ENCODE measurements at regions not wholly inside any gene's neighbourhood (a gene's known extent, or its start where the extent isn't known, plus 50 kb on each side); places are given as distances from the start of the nearest gene placed in this dataset.

GRCh38 chr6:17001188-17001587 lies 100.7 kb upstream of the STMND1 start:
- Histone ChIP-seq H3K9me3 (ENCODE audit: control insufficient read depth, low read length) (no peaks in the 10 kb centered on the region), H3K36me3 (ENCODE audit: control insufficient read depth, insufficient read depth, low read length) (no peaks in the 10 kb centered on the region), H3K4me1 (ENCODE audit: control insufficient read depth, insufficient read depth, low read length) (no peaks in the 10 kb centered on the region), H3K27ac (ENCODE audit: low read depth, low read length) (no peak overlapping the region), H3K9ac (ENCODE audit: extremely low read depth, low read length, poor library complexity, severe bottlenecking) (no peak overlapping the region), H3K4me3 (ENCODE audit: low read length) (no peak overlapping the region), H3K27me3 (ENCODE audit: control insufficient read depth, insufficient read depth, low read length, poor library complexity, severe bottlenecking) (peaks cover 14% of the 10 kb centered on the region)
- 77 to 100% methylated on average over 1 of the region's 1 CpG for WGBS, 2 experiments (ENCODE audit: insufficient coverage in 1 of 2, insufficient read length in 1 of 2)
- Mint-ChIP-seq H3K27ac (no peak overlapping the region), H3K36me3 (ENCODE audit: low read depth) (no peaks in the 10 kb centered on the region), H3K4me3 (no peak overlapping the region), H3K4me1 (peaks cover 1% of the 10 kb centered on the region), H3K27me3 (ENCODE audit: insufficient read depth) (peaks cover 35% of the 10 kb centered on the region), H3K9me3 (no peaks in the 10 kb centered on the region)
- no peak for TF ChIP-seq CTCF (conservative IDR thresholded peaks at IDR 0.05)
- DNase-seq = no peak

- no peak for TF ChIP-seq CTCF (conservative IDR thresholded peaks at IDR 0.05)
- peaks cover 11% of the 10 kb centered on the region for H3K4me1 Mint-ChIP-seq
- Histone ChIP-seq H3K4me1 (ENCODE audit: control insufficient read depth, insufficient read depth, low read length) (no peaks in the 10 kb centered on the region), H3K4me3 (ENCODE audit: low read length) (no peak overlapping the region), H3K27ac (ENCODE audit: low read depth, low read length) (no peak overlapping the region), H3K27me3 (ENCODE audit: control insufficient read depth, insufficient read depth, low read length, poor library complexity, severe bottlenecking) (peaks cover 14% of the 10 kb centered on the region), H3K36me3 (ENCODE audit: control insufficient read depth, insufficient read depth, low read length) (no peaks in the 10 kb centered on the region), H3K9ac (ENCODE audit: extremely low read depth, low read length, poor library complexity, severe bottlenecking) (no peak overlapping the region), H3K9me3 (ENCODE audit: control insufficient read depth, low read length) (no peaks in the 10 kb centered on the region)
- peaks cover 35% of the 10 kb centered on the region for H3K27me3 Mint-ChIP-seq (ENCODE audit: insufficient read depth)
- no peaks in the 10 kb centered on the region for H3K9me3 Mint-ChIP-seq
- no peak overlapping the region for H3K4me3 Mint-ChIP-seq
- WGBS, 2 experiments (ENCODE audit: insufficient coverage in 1 of 2, insufficient read length in 1 of 2) = 84 to 90% methylated on average over 2 of the region's 2 CpGs
- DNase-seq = no peak
- no peak overlapping the region for H3K27ac Mint-ChIP-seq
- H3K36me3 Mint-ChIP-seq (ENCODE audit: low read depth) = no peaks in the 10 kb centered on the region
These were observed 102.1 kb upstream of the STMND1 start for GRCh38 chr6:16999491-17000436.

DNA sequence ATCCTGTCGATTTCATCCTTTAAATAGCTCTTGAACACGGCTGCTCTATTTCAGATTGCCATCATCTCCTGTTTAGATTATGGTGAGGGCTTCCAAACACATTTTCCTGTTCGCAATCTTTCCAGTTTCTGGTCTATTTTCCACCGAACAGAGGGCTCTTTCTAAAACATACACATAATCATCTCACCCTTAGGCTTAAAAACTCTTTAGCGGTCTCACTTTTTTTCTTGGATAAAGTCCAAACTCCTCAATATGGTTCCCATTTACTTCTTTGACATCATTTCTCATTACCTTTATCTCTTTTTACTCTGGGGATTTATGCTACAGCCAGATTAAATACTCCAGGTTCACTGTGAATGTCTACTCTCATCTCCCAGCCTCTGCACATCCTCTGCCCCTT lies 103.4 kb upstream of the STMND1 start:
- Mint-ChIP-seq H3K4me1 (peaks cover 11% of the 10 kb centered on the region), H3K27ac (no peak overlapping the region), H3K4me3 (no peak overlapping the region), H3K36me3 (ENCODE audit: low read depth) (no peaks in the 10 kb centered on the region), H3K9me3 (no peaks in the 10 kb centered on the region), H3K27me3 (ENCODE audit: insufficient read depth) (peaks cover 33% of the 10 kb centered on the region)
- Histone ChIP-seq H3K4me1 (ENCODE audit: control insufficient read depth, insufficient read depth, low read length) (no peaks in the 10 kb centered on the region), H3K36me3 (ENCODE audit: control insufficient read depth, insufficient read depth, low read length) (no peaks in the 10 kb centered on the region), H3K9ac (ENCODE audit: extremely low read depth, low read length, poor library complexity, severe bottlenecking) (no peak overlapping the region), H3K4me3 (ENCODE audit: low read length) (no peak overlapping the region), H3K9me3 (ENCODE audit: control insufficient read depth, low read length) (no peaks in the 10 kb centered on the region), H3K27me3 (ENCODE audit: control insufficient read depth, insufficient read depth, low read length, poor library complexity, severe bottlenecking) (peaks cover 18% of the 10 kb centered on the region), H3K27ac (ENCODE audit: low read depth, low read length) (no peak overlapping the region)
- no peak for DNase-seq
- 91 to 97% methylated on average over 3 to 5 of the region's 5 CpGs for WGBS, 2 experiments (ENCODE audit: insufficient coverage in 1 of 2, insufficient read length in 1 of 2)
- TF ChIP-seq CTCF (conservative IDR thresholded peaks at IDR 0.05) = no peak
